Ishikawa (cell line): ENCODE measurements at regions not wholly inside any gene's neighbourhood (a gene's known extent, or its start where the extent isn't known, plus 50 kb on each side); places are given as distances from the start of the nearest gene placed in this dataset.

Experiments
- CEBPB ChIP-seq: IDR thresholded peaks from 2 replicates; pipeline ENCODE4 v1.6.1; 2012
- EGR1 ChIP-seq: IDR thresholded peaks from 2 replicates; pipeline ENCODE4 v1.6.1; 2012
- EP300 ChIP-seq: IDR thresholded peaks from 2 replicates; pipeline ENCODE4 v1.6.1; 2012; ENCODE audit warnings: borderline replicate concordance
- MAX ChIP-seq: IDR thresholded peaks from 2 replicates; pipeline ENCODE4 v1.6.1; 2012
- NFIC ChIP-seq: IDR thresholded peaks from 2 replicates; pipeline ENCODE4 v1.6.1; 2012
- RAD21 ChIP-seq: IDR thresholded peaks from 2 replicates; pipeline ENCODE4 v1.6.1; 2012; ENCODE audit warnings: low read depth
- REST ChIP-seq: IDR thresholded peaks from 2 replicates; pipeline ENCODE4 v1.6.1; 2012; ENCODE audit warnings: low read depth, mild to moderate bottlenecking
- TAF1 ChIP-seq: IDR thresholded peaks from 2 replicates; pipeline ENCODE4 v1.6.1; 2012; ENCODE audit warnings: low read depth, mild to moderate bottlenecking
- TEAD4 ChIP-seq: IDR thresholded peaks from 2 replicates; pipeline ENCODE4 v1.6.1; 2012
- YY1 ChIP-seq: IDR thresholded peaks from 2 replicates; pipeline ENCODE4 v1.6.1; 2012; ENCODE audit warnings: low read depth

GRCh38 chr2:45153121-45153520 is 143.9 kb upstream of the SIX2 start:
- TF ChIP-seq RAD21, result no peak
- TF ChIP-seq YY1, result no peak
- no peak for TF ChIP-seq CEBPB
- no peak for TF ChIP-seq MAX
- no peak for TF ChIP-seq TAF1
- no peak for TF ChIP-seq NFIC
- no peak for TF ChIP-seq EP300
- no peak for TF ChIP-seq EGR1
- TF ChIP-seq TEAD4, result no peak
- no peak for TF ChIP-seq REST
